Astrocyte of the spinal cord (primary cell): ENCODE measurements at regions not wholly inside any gene's neighbourhood (a gene's known extent, or its start where the extent isn't known, plus 50 kb on each side); places are given as distances from the start of the nearest gene placed in this dataset.
A peak's percentile ranks its signal among the peaks of the same experiment; 100 is the strongest.
"Not testable (repeated sequence)": the region's sequence is repeated elsewhere in the genome, so short reads cannot be mapped to it uniquely, and the experiment has no call there.

Experiments
- DNase-seq: peaks from one replicate; pipeline ENCODE4 v3.0.0; 2011; ENCODE audit warnings: low read depth, low spot score
- H3K4me3 ChIP-seq: 2 replicates; pipeline ENCODE4 v1.5.1; 2011; ENCODE audit warnings: low read depth, mild to moderate bottlenecking, low read length, moderate library complexity
- in situ Hi-C: cut with HindIII; loops from 2 replicates; pipeline ENCODE4 v1.10.0; 2017; ENCODE audit warnings: low sequenced_read_pairs

DNA sequence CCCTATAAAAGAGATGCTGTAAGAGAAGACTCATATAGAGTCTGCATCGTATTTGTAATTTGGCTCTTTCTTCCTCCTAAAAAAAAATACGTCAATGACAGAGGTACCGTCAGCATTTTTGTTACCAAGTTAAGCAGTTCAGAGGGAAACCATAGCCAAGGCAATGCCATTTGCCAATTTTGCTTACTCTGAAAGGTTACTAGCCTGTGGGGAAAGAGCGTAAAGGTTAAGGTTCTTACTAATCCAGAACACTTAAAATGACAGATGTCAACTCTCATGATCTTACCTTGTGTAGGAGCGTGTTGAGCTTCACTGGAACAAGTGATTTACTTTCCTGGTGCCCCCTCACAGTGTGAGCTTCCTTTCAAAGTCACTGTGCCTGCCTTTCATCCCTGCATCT lies 119.4 kb upstream of the SPATA31A3 start:
- H3K4me3 ChIP-seq, in situ Hi-C loops, DNase-seq: not testable (repeated sequence)

GRCh38 chr9:67109859-67110258 lies 117.5 kb upstream of the SPATA31A3 start:
- DNase-seq, in situ Hi-C loops, H3K4me3 ChIP-seq: not testable (repeated sequence)

GRCh38 chr9:67106659-67107058 lies 114.3 kb upstream of the SPATA31A3 start:
- H3K4me3 ChIP-seq, in situ Hi-C loops: not testable (repeated sequence)

GRCh38 chr9:67102506-67103276 lies 110.3 kb upstream of the SPATA31A3 start:
- DNase-seq, in situ Hi-C loops, H3K4me3 ChIP-seq: not testable (repeated sequence)

More at GRCh38 chr9:67106659-67107058, 114.3 kb upstream of the SPATA31A3 start:
- DNase-seq: not testable (repeated sequence)

DNA sequence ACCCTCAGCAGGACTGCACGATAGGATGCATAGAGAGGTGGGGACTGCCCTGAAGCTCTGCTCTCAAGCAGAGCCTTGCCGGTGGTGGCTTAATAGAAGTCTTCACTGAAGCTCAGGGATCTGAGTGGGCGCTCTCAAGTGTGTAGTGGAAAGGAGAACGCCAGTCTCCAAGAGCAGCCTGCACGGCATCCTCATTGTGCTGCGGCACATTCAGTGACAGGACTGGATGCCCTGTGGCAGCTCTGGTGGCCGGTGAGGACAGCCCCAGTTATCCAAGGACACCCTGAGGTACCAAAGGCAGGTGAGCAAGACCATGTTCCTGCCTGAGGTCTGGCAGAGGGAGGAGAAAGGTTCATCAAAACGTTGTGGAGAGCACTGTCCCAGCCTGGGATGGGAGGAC lies 98.8 kb upstream of the SPATA31A3 start:
- in situ Hi-C loops, H3K4me3 ChIP-seq, DNase-seq: not testable (repeated sequence)

- DNase-seq, H3K4me3 ChIP-seq, in situ Hi-C loops: not testable (repeated sequence)
Measured at GRCh38 chr9:67086862-67087261, 94.5 kb upstream of the SPATA31A3 start.

DNA sequence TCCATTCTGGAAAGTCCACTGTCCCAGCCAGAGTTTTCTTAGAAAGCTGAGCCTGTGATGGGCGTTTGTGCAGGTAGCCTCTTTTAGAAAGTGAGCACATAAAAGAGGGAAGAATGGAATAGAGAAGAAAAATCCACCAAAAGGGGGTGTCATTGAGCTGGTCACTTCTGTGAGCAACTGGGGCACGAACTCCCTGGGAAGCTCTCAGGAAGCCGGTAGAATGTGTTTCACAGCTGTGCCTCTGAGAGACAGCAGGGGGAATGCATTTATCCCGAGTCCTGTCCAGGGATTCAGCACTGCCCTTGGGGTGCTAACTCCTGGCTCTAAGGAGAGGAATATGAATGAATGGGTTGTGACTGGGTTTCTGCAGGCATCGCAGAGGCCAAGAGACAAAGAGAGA lies 73.8 kb upstream of the SPATA31A3 start:
- not testable (repeated sequence) for DNase-seq

GRCh38 chr9:67058898-67059715 lies 66.8 kb upstream of the SPATA31A3 start:
- peak overlapping the region; percentile 52 for H3K4me3 ChIP-seq
- DNase-seq: peak; percentile 77
- in situ Hi-C loops: not testable (repeated sequence)

More for the DNA sequence above, 73.8 kb upstream of the SPATA31A3 start:
- H3K4me3 ChIP-seq, in situ Hi-C loops: not testable (repeated sequence)
